ENCODE measurements at regions not wholly inside any gene's neighbourhood (a gene's known extent, or its start where the extent isn't known, plus 50 kb on each side); places are given as distances from the start of the nearest gene placed in this dataset.

DNA sequence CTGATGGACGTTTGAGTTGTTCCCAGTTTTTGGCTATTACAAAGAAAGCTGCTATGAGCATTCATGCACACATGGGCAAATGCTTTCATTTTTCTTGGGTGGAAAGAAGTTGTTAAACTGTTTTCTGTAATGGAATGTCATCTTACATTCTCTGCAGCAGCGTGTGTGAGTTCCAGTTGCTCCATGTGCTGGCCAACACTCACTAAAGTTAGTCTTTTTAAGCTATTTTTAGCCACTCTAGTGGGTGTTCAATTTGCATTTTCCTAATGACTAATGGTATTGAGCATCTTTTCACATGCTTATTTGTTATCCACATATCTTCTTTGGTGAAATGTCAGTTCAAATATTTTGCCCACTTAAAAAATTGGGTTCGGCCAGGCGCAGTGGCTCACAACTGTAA lies 82.8 kb upstream of the COL13A1 start:
- intact Hi-C loops (cut with DNase I; ENCODE audit: low total_unique reads): loop anchor here (10.0 kb wide), 1 partner anchor 74 kb away; no protein-coding TSS in a partner anchor
- no peaks in the 10 kb centered on the region for H3K36me3 ChIP-seq
- no peak for DNase-seq (ENCODE audit: low spot score in 2 of 2)
- no peak overlapping the region for H3K27ac ChIP-seq
- TF ChIP-seq POLR2AphosphoS5 (IDR thresholded peaks at IDR 0.05): no peak
- TF ChIP-seq POLR2A (IDR thresholded peaks at IDR 0.05): no peak
- TF ChIP-seq, protein P1, sequence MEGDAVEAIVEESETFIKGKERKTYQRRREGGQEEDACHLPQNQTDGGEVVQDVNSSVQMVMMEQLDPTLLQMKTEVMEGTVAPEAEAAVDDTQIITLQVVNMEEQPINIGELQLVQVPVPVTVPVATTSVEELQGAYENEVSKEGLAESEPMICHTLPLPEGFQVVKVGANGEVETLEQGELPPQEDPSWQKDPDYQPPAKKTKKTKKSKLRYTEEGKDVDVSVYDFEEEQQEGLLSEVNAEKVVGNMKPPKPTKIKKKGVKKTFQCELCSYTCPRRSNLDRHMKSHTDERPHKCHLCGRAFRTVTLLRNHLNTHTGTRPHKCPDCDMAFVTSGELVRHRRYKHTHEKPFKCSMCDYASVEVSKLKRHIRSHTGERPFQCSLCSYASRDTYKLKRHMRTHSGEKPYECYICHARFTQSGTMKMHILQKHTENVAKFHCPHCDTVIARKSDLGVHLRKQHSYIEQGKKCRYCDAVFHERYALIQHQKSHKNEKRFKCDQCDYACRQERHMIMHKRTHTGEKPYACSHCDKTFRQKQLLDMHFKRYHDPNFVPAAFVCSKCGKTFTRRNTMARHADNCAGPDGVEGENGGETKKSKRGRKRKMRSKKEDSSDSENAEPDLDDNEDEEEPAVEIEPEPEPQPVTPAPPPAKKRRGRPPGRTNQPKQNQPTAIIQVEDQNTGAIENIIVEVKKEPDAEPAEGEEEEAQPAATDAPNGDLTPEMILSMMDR (IDR thresholded peaks at IDR 0.05): no peak
- no peaks in the 10 kb centered on the region for H3K9me3 ChIP-seq
- no peak overlapping the region for H3K4me3 ChIP-seq
- H3K27me3 ChIP-seq: no peaks in the 10 kb centered on the region
- H3K4me1 ChIP-seq: no peaks in the 10 kb centered on the region

DNA sequence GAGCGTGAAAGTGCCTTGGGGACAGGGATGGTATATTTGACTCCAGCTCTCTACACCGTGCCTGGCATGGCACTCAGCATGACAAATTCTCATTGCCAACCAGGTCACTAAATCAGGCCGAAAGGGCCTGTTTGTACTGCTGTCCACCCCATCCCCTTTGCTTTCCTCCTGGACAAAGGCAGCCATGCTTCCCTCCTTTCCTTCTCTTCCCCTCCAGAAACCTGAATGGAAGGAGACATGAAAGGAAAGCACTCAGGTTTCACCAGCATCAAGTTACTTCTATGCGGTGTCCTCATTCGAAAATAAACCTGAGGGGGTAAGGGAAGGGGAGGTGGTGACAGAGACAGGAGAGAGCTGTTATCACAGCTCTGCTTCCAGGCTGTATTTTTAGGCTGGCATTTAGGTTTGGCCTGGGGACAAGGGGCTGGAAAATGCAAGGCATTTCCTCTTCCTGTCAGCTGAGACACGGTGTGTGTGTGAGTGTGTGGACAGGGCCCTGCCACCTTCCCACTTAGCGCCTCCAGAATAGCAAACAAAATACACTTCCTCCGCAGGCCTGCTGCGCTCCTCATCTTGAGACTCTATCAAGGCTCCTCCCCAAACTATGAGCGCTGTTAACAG lies 79.9 kb upstream of the COL13A1 start:
- intact Hi-C loops (cut with DNase I; ENCODE audit: low total_unique reads): no loop called here
- H3K9me3 ChIP-seq: no peaks in the 10 kb centered on the region
- H3K27me3 ChIP-seq: no peaks in the 10 kb centered on the region
- no peaks in the 10 kb centered on the region for H3K36me3 ChIP-seq
- no peak for TF ChIP-seq POLR2A (IDR thresholded peaks at IDR 0.05)
- no peak for TF ChIP-seq POLR2AphosphoS5 (IDR thresholded peaks at IDR 0.05)
- TF ChIP-seq, protein P1 (IDR thresholded peaks at IDR 0.05): no peak
- H3K4me3 ChIP-seq: no peak overlapping the region
- H3K4me1 ChIP-seq: no peaks in the 10 kb centered on the region
- DNase-seq (ENCODE audit: low spot score in 2 of 2): no peak
- no peak overlapping the region for H3K27ac ChIP-seq

DNA sequence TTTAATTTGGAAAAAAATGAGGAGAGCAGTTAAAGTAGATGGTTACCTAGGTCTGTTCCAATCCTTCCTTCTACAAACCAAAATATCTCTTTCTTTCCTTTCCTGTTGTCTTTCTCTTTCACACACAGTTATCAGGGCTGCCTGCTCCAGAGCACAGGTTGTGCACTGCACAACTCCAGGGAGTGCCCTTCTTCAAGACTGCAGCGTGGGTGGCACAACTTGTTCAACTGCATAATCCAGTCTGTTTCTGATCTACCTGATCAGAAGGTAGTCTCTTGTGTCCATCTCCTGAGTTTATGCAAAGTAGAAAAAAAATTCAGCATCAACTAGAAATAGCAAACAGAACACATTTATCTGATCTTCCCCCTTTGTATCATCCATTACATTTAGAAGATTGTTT lies 78.1 kb upstream of the COL13A1 start:
- no peaks in the 10 kb centered on the region for H3K9me3 ChIP-seq
- H3K4me3 ChIP-seq: no peak overlapping the region
- no peaks in the 10 kb centered on the region for H3K36me3 ChIP-seq
- no peak for TF ChIP-seq POLR2A (IDR thresholded peaks at IDR 0.05)
- TF ChIP-seq POLR2AphosphoS5 (IDR thresholded peaks at IDR 0.05): no peak
- TF ChIP-seq, protein P1 (IDR thresholded peaks at IDR 0.05): no peak
- intact Hi-C loops (cut with DNase I; ENCODE audit: low total_unique reads): no loop called here
- H3K4me1 ChIP-seq: no peaks in the 10 kb centered on the region
- no peak for DNase-seq (ENCODE audit: low spot score in 2 of 2)
- no peaks in the 10 kb centered on the region for H3K27me3 ChIP-seq
- no peak overlapping the region for H3K27ac ChIP-seq

DNA sequence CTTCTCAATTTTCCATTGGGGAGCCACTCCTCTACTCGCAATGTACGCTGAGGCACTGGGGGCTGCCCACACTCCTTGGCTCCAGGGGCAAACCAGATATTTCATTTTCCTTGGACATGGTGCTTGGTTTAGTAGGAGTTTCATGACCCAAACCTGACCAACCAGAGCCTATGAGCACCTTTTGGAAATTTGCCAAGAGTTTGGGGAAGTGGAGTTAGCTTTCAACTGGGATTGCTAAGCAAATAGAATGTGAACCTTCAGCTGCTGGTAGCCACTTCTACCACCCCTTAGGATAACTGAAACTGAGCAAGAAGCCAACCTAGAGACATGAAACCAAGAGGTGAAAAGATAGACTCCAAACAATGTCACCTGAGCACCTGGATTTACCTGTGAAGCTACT lies 74.9 kb upstream of the COL13A1 start:
- Histone ChIP-seq H3K4me3 (no peak overlapping the region), H3K27ac (no peak overlapping the region), H3K36me3 (no peaks in the 10 kb centered on the region), H3K4me1 (no peaks in the 10 kb centered on the region), H3K27me3 (no peaks in the 10 kb centered on the region), H3K9me3 (no peaks in the 10 kb centered on the region)
- no peak for TF ChIP-seq POLR2A (IDR thresholded peaks at IDR 0.05)
- TF ChIP-seq, protein P1 (IDR thresholded peaks at IDR 0.05): no peak
- TF ChIP-seq POLR2AphosphoS5 (IDR thresholded peaks at IDR 0.05): no peak
- intact Hi-C loops (cut with DNase I; ENCODE audit: low total_unique reads): no loop called here
- no peak for DNase-seq (ENCODE audit: low spot score in 2 of 2)

DNA sequence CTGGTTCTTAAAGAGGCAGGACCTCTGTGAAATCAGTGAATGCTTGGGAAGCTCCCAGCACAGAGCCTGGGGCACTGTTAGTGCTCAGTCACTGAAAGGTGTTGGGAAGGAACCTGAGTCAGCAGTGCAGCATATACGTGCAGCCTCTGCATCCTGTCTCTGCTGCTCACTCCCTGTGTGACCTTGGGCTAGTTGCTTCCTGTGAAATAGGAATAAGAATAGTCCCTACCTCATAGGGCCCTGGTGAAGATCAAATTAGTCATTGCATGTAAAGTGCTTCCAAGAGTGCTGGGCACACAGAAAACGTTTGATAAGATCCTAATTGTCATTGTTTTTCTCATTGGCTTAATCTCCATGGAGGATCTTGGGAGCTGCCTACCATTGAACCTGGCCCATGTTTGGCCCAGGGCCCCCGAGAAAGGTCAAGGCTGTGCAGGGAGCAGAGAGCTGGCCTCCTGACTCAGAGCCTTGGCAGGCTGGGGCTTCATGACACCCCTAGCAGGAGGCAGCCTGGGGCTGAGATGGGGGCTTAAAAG lies 73.3 kb upstream of the COL13A1 start:
- H3K9me3 ChIP-seq: no peaks in the 10 kb centered on the region
- H3K36me3 ChIP-seq: no peaks in the 10 kb centered on the region
- H3K4me3 ChIP-seq: no peak overlapping the region
- H3K27ac ChIP-seq: peak overlapping the region in 1 of 2 donors; percentile 12
- DNase-seq (ENCODE audit: low spot score in 2 of 2): no peak
- no peaks in the 10 kb centered on the region for H3K4me1 ChIP-seq
- TF ChIP-seq, protein P1 (IDR thresholded peaks at IDR 0.05): no peak
- TF ChIP-seq POLR2AphosphoS5 (IDR thresholded peaks at IDR 0.05) (no peak), POLR2A (IDR thresholded peaks at IDR 0.05) (no peak)
- no peaks in the 10 kb centered on the region for H3K27me3 ChIP-seq
- intact Hi-C loops (cut with DNase I; ENCODE audit: low total_unique reads): no loop called here
